H1 (cell line): ENCODE measurements at regions not wholly inside any gene's neighbourhood (a gene's known extent, or its start where the extent isn't known, plus 50 kb on each side); places are given as distances from the start of the nearest gene placed in this dataset.

Source experiments
- CEBPB ChIP-seq: IDR thresholded peaks from 2 replicates; pipeline ENCODE4 v1.6.1; 2012; ENCODE audit warnings: low read depth, low read length
- EGR1 ChIP-seq: IDR thresholded peaks from 2 replicates; pipeline ENCODE4 v1.6.1; 2011; ENCODE audit warnings: low read depth, low read length, borderline replicate concordance
- GABPA ChIP-seq: IDR thresholded peaks from 2 replicates; pipeline ENCODE4 v1.6.1; 2011; ENCODE audit warnings: mild to moderate bottlenecking, low read length, moderate library complexity, borderline replicate concordance; ENCODE audit not compliant: insufficient read depth
- KDM4A ChIP-seq: IDR thresholded peaks from one replicate; pipeline ENCODE4 v1.7.1; 2012; ENCODE audit warnings: low read depth, mild to moderate bottlenecking, moderate library complexity, low read length, inconsistent platforms; ENCODE audit not compliant: severe bottlenecking
- KDM5A ChIP-seq: fragments of 200-600 bp; IDR thresholded peaks from 2 replicates; pipeline ENCODE4 v1.7.1; 2012; ENCODE audit warnings: mild to moderate bottlenecking, low read length, inconsistent platforms, mixed read lengths
- NRF1 ChIP-seq: IDR thresholded peaks from 2 replicates; pipeline ENCODE4 v1.6.1; 2011; ENCODE audit warnings: mild to moderate bottlenecking, low read depth, low read length, improper control_type of control experiment
- PHF8 ChIP-seq: fragments of 200-600 bp; sonication (generic); conservative IDR thresholded peaks from 2 replicates; pipeline ENCODE4 v1.7.1; 2012; ENCODE audit warnings: low read depth, mild to moderate bottlenecking, inconsistent platforms, low read length, moderate library complexity
- SIN3A ChIP-seq, 2 experiments: IDR thresholded peaks in 1 of 2; conservative IDR thresholded peaks in 1 of 2; 2 replicates each; pipeline ENCODE4 v1.6.1; 2011 to 2012; ENCODE audit warnings: low read length in 2 of 2, improper control_type of control experiment in 1 of 2, low read depth in 1 of 2, mild to moderate bottlenecking in 1 of 2
- SP2 ChIP-seq: IDR thresholded peaks from 2 replicates; pipeline ENCODE4 v1.6.1; 2012; ENCODE audit warnings: mild to moderate bottlenecking, low read length, inconsistent platforms
- ZNF274 ChIP-seq: IDR thresholded peaks from 2 replicates; pipeline ENCODE4 v1.7.0; 2012; ENCODE audit warnings: low read length, borderline replicate concordance; ENCODE audit errors: extremely low read depth
- TF ChIP-seq, protein P1 (sequence below): fragments of 300-600 bp; sonication (generic); IDR thresholded peaks from 2 replicates; pipeline ENCODE4 v1.7.1; 2012; ENCODE audit warnings: low read length, moderate library complexity, mild to moderate bottlenecking, inconsistent platforms; ENCODE audit not compliant: insufficient replicate concordance

DNA sequence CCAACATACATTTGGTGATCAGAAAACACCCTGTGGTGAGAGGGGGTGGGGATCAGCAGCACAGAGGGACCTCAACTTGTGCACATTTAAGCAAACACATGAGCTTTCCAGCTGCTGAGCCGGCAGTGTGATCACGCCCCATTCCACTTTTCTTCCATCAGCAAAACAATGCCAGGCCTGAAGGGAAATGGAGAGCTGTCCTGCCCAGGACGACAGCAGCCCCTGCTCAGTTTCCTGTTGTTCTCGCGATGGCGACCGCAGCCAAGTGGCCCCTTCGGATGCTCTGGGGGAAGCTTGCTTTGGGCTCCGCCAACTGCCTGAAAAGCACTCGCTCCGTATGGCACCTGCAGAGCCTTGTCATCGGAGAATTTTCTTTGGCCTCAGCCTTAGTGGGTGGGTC lies 272.3 kb downstream of the FOXL1 start (continued):
- TF ChIP-seq, protein P1, sequence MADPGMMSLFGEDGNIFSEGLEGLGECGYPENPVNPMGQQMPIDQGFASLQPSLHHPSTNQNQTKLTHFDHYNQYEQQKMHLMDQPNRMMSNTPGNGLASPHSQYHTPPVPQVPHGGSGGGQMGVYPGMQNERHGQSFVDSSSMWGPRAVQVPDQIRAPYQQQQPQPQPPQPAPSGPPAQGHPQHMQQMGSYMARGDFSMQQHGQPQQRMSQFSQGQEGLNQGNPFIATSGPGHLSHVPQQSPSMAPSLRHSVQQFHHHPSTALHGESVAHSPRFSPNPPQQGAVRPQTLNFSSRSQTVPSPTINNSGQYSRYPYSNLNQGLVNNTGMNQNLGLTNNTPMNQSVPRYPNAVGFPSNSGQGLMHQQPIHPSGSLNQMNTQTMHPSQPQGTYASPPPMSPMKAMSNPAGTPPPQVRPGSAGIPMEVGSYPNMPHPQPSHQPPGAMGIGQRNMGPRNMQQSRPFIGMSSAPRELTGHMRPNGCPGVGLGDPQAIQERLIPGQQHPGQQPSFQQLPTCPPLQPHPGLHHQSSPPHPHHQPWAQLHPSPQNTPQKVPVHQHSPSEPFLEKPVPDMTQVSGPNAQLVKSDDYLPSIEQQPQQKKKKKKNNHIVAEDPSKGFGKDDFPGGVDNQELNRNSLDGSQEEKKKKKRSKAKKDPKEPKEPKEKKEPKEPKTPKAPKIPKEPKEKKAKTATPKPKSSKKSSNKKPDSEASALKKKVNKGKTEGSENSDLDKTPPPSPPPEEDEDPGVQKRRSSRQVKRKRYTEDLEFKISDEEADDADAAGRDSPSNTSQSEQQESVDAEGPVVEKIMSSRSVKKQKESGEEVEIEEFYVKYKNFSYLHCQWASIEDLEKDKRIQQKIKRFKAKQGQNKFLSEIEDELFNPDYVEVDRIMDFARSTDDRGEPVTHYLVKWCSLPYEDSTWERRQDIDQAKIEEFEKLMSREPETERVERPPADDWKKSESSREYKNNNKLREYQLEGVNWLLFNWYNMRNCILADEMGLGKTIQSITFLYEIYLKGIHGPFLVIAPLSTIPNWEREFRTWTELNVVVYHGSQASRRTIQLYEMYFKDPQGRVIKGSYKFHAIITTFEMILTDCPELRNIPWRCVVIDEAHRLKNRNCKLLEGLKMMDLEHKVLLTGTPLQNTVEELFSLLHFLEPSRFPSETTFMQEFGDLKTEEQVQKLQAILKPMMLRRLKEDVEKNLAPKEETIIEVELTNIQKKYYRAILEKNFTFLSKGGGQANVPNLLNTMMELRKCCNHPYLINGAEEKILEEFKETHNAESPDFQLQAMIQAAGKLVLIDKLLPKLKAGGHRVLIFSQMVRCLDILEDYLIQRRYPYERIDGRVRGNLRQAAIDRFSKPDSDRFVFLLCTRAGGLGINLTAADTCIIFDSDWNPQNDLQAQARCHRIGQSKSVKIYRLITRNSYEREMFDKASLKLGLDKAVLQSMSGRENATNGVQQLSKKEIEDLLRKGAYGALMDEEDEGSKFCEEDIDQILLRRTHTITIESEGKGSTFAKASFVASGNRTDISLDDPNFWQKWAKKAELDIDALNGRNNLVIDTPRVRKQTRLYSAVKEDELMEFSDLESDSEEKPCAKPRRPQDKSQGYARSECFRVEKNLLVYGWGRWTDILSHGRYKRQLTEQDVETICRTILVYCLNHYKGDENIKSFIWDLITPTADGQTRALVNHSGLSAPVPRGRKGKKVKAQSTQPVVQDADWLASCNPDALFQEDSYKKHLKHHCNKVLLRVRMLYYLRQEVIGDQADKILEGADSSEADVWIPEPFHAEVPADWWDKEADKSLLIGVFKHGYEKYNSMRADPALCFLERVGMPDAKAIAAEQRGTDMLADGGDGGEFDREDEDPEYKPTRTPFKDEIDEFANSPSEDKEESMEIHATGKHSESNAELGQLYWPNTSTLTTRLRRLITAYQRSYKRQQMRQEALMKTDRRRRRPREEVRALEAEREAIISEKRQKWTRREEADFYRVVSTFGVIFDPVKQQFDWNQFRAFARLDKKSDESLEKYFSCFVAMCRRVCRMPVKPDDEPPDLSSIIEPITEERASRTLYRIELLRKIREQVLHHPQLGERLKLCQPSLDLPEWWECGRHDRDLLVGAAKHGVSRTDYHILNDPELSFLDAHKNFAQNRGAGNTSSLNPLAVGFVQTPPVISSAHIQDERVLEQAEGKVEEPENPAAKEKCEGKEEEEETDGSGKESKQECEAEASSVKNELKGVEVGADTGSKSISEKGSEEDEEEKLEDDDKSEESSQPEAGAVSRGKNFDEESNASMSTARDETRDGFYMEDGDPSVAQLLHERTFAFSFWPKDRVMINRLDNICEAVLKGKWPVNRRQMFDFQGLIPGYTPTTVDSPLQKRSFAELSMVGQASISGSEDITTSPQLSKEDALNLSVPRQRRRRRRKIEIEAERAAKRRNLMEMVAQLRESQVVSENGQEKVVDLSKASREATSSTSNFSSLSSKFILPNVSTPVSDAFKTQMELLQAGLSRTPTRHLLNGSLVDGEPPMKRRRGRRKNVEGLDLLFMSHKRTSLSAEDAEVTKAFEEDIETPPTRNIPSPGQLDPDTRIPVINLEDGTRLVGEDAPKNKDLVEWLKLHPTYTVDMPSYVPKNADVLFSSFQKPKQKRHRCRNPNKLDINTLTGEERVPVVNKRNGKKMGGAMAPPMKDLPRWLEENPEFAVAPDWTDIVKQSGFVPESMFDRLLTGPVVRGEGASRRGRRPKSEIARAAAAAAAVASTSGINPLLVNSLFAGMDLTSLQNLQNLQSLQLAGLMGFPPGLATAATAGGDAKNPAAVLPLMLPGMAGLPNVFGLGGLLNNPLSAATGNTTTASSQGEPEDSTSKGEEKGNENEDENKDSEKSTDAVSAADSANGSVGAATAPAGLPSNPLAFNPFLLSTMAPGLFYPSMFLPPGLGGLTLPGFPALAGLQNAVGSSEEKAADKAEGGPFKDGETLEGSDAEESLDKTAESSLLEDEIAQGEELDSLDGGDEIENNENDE = no peak
- no peak for TF ChIP-seq SIN3A (conservative IDR thresholded peaks at IDR 0.05 in 1 of 2, IDR thresholded peaks at IDR 0.05 in 1 of 2; ENCODE audit: low read depth in 1 of 2, low read length in 2 of 2)
- no peak for TF ChIP-seq KDM5A
- no peak for TF ChIP-seq GABPA
- TF ChIP-seq ZNF274 = no peak
- no peak for TF ChIP-seq SP2
- no peak for TF ChIP-seq KDM4A
- no peak for TF ChIP-seq PHF8
- TF ChIP-seq CEBPB = no peak
- TF ChIP-seq EGR1 = no peak
- no peak for TF ChIP-seq NRF1
